Mucosa of rectum (tissue), 2 donors: ENCODE measurements at regions not wholly inside any gene's neighbourhood (a gene's known extent, or its start where the extent isn't known, plus 50 kb on each side); places are given as distances from the start of the nearest gene placed in this dataset.

Experiments
- H3K27ac ChIP-seq, 2 donors: one replicate each; pipeline ENCODE4 v1.7.0; 2013; ENCODE audit warnings: inconsistent platforms in 2 of 2, low read depth in 2 of 2, low read length in 2 of 2
- H3K27me3 ChIP-seq, 2 donors: one replicate each; pipeline ENCODE4 v1.7.0; 2013; ENCODE audit warnings: low read length in 2 of 2; ENCODE audit not compliant: control insufficient read depth in 2 of 2, insufficient read depth in 2 of 2
- H3K36me3 ChIP-seq, 2 donors: one replicate each; pipeline ENCODE4 v1.7.0; 2013; ENCODE audit warnings: low read length in 2 of 2; ENCODE audit not compliant: control insufficient read depth in 2 of 2, insufficient read depth in 2 of 2
- H3K4me1 ChIP-seq, 2 donors: one replicate each; pipeline ENCODE4 v1.7.0; 2013; ENCODE audit warnings: low read length in 2 of 2, mild to moderate bottlenecking in 1 of 2; ENCODE audit not compliant: control insufficient read depth in 2 of 2, insufficient read depth in 2 of 2
- H3K4me3 ChIP-seq, 2 donors: one replicate each; pipeline ENCODE4 v1.7.0; 2013; ENCODE audit warnings: low read length in 2 of 2
- H3K9ac ChIP-seq, 2 donors: one replicate each; pipeline ENCODE4 v1.7.0; 2013; ENCODE audit warnings: low read length in 2 of 2, low read depth in 1 of 2, mild to moderate bottlenecking in 1 of 2
- H3K9me3 ChIP-seq, 2 donors: one replicate each; pipeline ENCODE4 v1.7.0; 2013; ENCODE audit warnings: low read length in 2 of 2; ENCODE audit not compliant: control insufficient read depth in 2 of 2
- donor health status: healthy.
- donor health status: Normal muscosa, but diverticular disease.

DNA sequence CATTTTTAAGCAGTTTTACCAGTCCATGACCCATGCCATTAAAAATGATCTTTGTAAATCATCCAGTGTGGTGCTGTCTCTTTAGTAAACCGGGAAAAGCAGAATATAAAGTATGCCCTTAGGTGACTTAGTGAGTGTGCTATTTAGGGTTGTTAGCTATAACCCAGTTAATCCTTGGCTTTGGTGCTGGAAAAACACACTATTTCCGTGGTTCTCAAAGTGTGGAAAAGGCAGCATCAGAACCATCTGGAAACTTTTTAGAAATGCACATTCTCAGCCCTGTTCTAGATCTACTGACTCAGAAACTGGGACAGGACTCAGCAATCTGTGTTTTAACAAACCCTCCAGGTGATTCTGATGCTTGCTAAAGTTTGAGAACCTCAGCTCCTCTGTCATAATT lies 123.6 kb upstream of the ZNF608 start:
- Histone ChIP-seq H3K4me1 (no peaks in the 10 kb centered on the region), H3K27me3 (no peaks in the 10 kb centered on the region), H3K27ac (no peak overlapping the region), H3K9me3 (no peaks in the 10 kb centered on the region), H3K9ac (no peak overlapping the region), H3K4me3 (no peak overlapping the region), H3K36me3 (no peaks in the 10 kb centered on the region)

DNA sequence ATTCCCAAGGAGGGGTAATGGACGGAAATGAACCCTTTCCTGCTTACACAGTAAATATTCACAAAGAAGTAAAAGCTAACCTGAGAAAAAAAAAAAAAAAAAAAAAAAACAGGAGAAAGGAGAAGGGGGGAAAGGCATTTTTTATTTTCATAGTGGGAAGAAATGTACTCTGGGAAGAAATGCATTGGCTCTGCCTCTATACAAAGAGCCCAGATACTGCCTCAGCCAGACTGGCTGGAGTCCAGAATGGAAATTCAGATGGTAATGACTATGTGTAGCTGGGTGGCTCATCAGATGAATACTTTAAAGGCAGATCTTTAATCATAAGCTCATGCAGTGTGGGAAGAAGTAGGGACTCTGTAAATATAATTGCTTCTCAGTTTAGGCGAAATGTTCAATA lies 124.9 kb upstream of the ZNF608 start:
- H3K27ac ChIP-seq = no peak overlapping the region
- H3K4me1 ChIP-seq = no peaks in the 10 kb centered on the region
- no peaks in the 10 kb centered on the region for H3K27me3 ChIP-seq
- H3K9ac ChIP-seq = no peak overlapping the region
- no peaks in the 10 kb centered on the region for H3K36me3 ChIP-seq
- no peaks in the 10 kb centered on the region for H3K9me3 ChIP-seq
- H3K4me3 ChIP-seq = no peak overlapping the region

DNA sequence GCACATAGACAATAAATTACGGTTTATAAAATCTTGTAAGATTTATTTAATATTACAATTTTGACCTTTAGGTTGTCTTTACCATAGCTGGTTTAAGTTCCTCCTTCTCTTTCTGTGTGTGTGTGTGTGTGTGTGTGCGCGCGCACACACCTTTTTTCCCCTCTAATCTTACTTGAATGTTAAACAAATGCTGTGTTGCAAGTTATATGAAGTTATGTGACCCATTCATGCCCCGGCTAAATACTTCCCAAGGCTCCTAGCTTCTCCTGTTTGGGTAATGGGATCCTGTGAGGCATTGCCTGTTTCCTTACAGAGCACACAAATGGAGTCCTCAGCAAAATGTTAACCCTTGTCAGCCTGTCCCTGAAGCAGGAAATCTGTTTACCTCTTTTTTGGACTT lies 125.6 kb upstream of the ZNF608 start:
- H3K27me3 ChIP-seq = no peaks in the 10 kb centered on the region
- H3K9me3 ChIP-seq = no peaks in the 10 kb centered on the region
- peaks cover 0 to 2% of the 10 kb centered on the region in 2 donors for H3K4me1 ChIP-seq
- no peak overlapping the region for H3K4me3 ChIP-seq
- H3K9ac ChIP-seq = no peak overlapping the region
- no peaks in the 10 kb centered on the region for H3K36me3 ChIP-seq
- no peak overlapping the region for H3K27ac ChIP-seq

DNA sequence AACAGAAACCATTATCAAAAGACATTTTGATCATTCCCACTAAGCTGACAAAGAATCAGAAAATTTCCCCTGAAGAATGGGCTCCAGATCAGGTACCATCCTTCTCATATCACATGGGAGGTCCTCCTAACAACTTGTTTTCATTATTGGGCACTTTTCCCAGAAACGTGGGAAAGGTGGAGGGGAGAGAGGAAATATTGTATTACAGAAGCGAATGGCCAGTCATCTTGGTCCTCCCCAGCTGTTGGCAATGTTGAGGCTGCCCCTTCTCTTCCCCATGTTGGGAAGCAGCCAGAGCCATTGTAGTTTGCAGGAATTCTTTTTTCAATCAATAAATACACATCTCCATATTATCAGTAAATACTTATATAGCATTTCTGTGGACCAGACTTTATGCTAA lies 126.2 kb upstream of the ZNF608 start:
- H3K4me3 ChIP-seq = no peak overlapping the region
- no peaks in the 10 kb centered on the region for H3K27me3 ChIP-seq
- H3K27ac ChIP-seq = no peak overlapping the region
- H3K4me1 ChIP-seq = peaks cover 0 to 2% of the 10 kb centered on the region in 2 donors
- no peaks in the 10 kb centered on the region for H3K9me3 ChIP-seq
- no peak overlapping the region for H3K9ac ChIP-seq
- H3K36me3 ChIP-seq = no peaks in the 10 kb centered on the region

DNA sequence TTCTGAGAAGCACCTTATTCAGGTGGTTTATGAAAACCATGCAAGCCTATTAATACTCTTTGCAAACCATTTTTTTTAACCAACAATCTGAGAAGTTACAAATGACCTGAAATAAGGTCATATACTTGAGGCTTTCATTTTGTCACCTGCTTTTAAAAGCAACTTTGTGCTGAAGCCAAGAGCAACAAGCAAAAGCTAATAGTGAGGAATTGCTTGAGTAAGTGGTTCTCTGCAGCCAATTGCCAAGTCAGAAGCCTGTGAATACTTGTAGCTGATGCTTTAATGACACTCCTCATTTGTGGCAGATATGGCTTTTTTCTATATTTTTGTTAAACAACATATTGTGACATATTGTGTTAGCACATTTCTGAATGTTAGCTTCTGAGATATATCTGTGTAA lies 126.7 kb upstream of the ZNF608 start:
- Histone ChIP-seq H3K9ac (no peak overlapping the region), H3K4me3 (no peak overlapping the region), H3K36me3 (no peaks in the 10 kb centered on the region), H3K27me3 (no peaks in the 10 kb centered on the region), H3K27ac (no peak overlapping the region), H3K9me3 (no peaks in the 10 kb centered on the region), H3K4me1 (peaks cover 0 to 2% of the 10 kb centered on the region in 2 donors)

DNA sequence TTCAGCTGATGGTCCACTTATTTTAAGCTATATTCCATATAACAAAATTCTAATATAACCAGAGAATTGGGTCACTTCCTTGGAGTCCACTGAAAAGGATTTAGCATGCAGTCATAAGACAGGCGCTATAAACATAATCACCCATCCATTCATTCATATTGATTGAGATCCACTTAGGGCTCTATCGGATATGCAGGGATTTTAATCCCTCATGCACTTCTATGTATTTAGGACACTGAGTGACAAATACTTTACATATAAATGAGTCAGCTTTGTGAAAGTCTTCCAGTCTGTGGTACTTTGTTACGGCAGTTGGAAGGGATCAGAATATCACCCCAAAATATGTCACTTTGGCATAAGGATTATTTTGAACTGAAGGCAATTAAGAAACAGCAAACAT lies 127.3 kb upstream of the ZNF608 start:
- Histone ChIP-seq H3K4me1 (peaks cover 0 to 2% of the 10 kb centered on the region in 2 donors), H3K27ac (no peak overlapping the region), H3K27me3 (no peaks in the 10 kb centered on the region), H3K9me3 (no peaks in the 10 kb centered on the region), H3K36me3 (no peaks in the 10 kb centered on the region), H3K9ac (no peak overlapping the region), H3K4me3 (no peak overlapping the region)

DNA sequence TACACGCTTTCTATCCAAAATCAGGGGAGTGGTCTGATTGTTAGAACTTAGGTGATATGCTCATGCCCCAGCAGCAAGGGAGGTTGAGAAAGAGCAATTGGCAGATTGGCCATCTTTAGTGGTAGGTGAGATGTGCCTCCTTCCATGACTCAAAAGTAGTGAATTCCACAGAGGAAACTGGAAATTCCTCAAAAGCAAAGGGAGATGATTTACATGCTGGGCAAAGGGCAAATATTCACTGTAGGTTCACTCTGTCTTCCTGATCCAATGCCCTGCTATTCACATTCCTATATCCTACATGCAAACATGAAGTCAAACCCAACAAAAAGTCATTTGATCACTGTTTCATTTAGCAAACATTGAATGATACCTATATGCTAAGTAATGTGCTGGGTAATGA lies 130.1 kb upstream of the ZNF608 start:
- Histone ChIP-seq H3K27ac (no peak overlapping the region), H3K36me3 (no peaks in the 10 kb centered on the region)

DNA sequence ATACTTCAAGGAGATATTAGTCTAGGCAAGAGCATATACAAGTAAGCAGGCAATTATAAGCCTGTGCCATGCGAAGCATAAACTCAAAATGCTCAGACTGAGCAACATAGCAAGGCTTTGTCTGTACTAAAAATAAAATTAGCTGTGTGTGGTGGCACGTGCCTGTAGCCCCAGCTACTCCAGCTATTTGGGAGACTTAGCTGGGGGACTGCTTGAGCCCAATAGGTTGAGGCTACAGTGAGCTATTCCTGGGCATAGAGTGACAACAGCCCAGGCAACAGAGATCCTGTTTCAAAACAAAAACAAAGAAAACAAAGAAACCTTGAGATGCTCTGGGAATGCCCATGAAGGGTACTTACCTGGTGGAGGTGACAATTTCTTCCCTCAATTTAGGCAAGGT lies 130.5 kb upstream of the ZNF608 start:
- no peaks in the 10 kb centered on the region for H3K27me3 ChIP-seq
- no peaks in the 10 kb centered on the region for H3K9me3 ChIP-seq
- H3K36me3 ChIP-seq = no peaks in the 10 kb centered on the region
- no peak overlapping the region for H3K4me3 ChIP-seq
- peaks cover 2 to 5% of the 10 kb centered on the region in 2 donors for H3K4me1 ChIP-seq
- no peak overlapping the region for H3K9ac ChIP-seq
- no peak overlapping the region for H3K27ac ChIP-seq

More for the DNA sequence above, 130.1 kb upstream of the ZNF608 start:
- no peaks in the 10 kb centered on the region for H3K9me3 ChIP-seq
- peaks cover 2 to 5% of the 10 kb centered on the region in 2 donors for H3K4me1 ChIP-seq
- no peak overlapping the region for H3K9ac ChIP-seq
- no peaks in the 10 kb centered on the region for H3K27me3 ChIP-seq
- H3K4me3 ChIP-seq = no peak overlapping the region

DNA sequence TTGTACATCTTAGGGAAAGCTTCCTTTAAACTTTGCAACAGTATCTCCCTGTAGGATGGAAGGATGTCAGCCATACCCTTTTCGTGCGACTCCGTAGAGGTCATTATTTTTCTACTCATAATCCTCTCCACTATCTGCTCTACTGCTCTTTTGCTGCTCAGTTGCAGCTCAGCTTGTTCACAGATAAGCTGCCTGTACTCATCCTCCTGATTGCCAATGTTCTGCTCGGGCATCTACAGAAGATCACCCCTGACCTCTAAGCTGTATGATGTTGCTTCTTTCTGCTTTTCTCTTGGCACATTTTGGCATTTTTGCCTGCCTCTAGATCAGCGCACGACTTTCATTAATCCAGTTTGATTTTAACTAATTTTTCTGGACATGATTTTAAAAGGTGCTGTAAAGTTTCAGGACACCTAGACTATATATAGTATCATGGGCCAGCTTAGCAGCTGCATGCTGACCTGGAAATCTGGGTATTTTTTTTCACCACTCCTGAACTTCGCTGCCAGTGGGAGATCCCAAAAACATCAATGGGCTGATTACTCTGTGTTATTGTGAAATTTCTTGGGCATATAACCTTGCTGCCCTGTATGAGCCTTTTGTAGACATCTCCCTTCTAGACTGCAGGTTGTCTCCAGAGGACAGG lies 131.2 kb upstream of the ZNF608 start:
- peaks cover 2 to 5% of the 10 kb centered on the region in 2 donors for H3K4me1 ChIP-seq
- no peak overlapping the region for H3K27ac ChIP-seq
- no peak overlapping the region for H3K9ac ChIP-seq

DNA sequence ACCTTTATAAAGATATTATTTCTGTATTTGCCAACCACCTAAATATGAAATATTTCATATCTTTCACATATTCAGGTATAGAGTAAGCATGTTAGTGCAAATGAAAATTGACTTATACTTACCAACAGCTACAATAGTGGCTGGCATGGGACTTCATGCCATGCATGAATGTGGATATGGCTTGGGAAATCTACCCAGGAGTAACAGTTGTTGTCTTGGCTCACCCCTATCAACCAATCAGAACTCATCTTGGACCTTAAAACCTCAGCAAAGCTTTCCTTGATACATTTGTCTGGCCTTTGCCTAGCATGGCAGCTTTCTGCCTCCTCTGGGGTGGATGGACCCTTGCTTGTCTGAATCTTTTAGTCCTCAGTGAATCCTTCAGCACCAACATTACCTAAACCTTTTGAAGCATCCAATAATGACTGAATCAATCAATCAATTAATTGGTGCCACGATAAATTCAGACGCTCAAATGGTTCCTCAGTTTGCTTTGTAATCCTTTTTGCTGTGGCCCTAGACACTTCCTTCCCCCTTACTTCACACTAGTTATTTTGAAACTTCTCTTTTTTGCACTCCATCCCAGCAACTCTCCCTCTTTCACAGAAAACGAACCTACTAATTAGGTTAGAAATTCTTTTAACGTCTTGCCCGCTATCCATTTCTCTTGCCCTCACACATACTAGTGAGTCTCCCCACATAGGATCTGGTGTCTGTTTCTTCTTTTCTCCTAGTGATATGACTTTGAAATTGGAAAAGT lies 132.3 kb upstream of the ZNF608 start:
- no peaks in the 10 kb centered on the region for H3K36me3 ChIP-seq
- H3K4me1 ChIP-seq = peaks cover 2 to 5% of the 10 kb centered on the region in 2 donors
- no peak overlapping the region for H3K4me3 ChIP-seq
- H3K27me3 ChIP-seq = no peaks in the 10 kb centered on the region
- no peak overlapping the region for H3K9ac ChIP-seq
- no peaks in the 10 kb centered on the region for H3K9me3 ChIP-seq
- no peak overlapping the region for H3K27ac ChIP-seq

More for the DNA sequence above, 131.2 kb upstream of the ZNF608 start:
- no peaks in the 10 kb centered on the region for H3K36me3 ChIP-seq
- H3K4me3 ChIP-seq = no peak overlapping the region
- no peaks in the 10 kb centered on the region for H3K9me3 ChIP-seq
- H3K27me3 ChIP-seq = no peaks in the 10 kb centered on the region
